HepG2 (cell line): ENCODE measurements at regions not wholly inside any gene's neighbourhood (a gene's known extent, or its start where the extent isn't known, plus 50 kb on each side); places are given as distances from the start of the nearest gene placed in this dataset.

ENCODE experiments used
- ASH2L ChIP-seq: fragments of 300-600, 200-600 bp; sonication (generic); IDR thresholded peaks from 2 replicates; pipeline ENCODE4 v1.7.0; 2017; ENCODE audit warnings: low read depth, mild to moderate bottlenecking, moderate library complexity, mixed read lengths, low read length; ENCODE audit not compliant: insufficient read length
- CCDC6 ChIP-seq: sonication (generic); formaldehyde crosslinking; IDR thresholded peaks from 2 replicates; pipeline ENCODE4 v1.8.1; 2022; ENCODE audit warnings: mild to moderate bottlenecking, missing genetic modification reagents, moderate library complexity
- CHD4 ChIP-seq: fragments of 200-600 bp; sonication (generic); IDR thresholded peaks from 2 replicates; pipeline ENCODE4 v1.7.0; 2017; ENCODE audit warnings: mild to moderate bottlenecking, low read length, borderline replicate concordance
- GABPB1 ChIP-seq: IDR thresholded peaks from 2 replicates; pipeline ENCODE4 v1.6.1; 2016; ENCODE audit warnings: mild to moderate bottlenecking, missing genetic modification reagents, moderate library complexity, missing compliant biosample characterization
- KDM5A ChIP-seq: fragments of 200-600 bp; sonication (generic); IDR thresholded peaks from 2 replicates; pipeline ENCODE4 v1.7.0; 2018; ENCODE audit warnings: antibody characterized with exemption, mild to moderate bottlenecking, low read length, borderline replicate concordance
- MIER3 ChIP-seq: IDR thresholded peaks from 2 replicates; pipeline ENCODE4 v1.6.1; 2016; ENCODE audit warnings: missing compliant biosample characterization, borderline replicate concordance
- MYC ChIP-seq: sonication (generic); formaldehyde crosslinking; IDR thresholded peaks from 2 replicates; pipeline ENCODE4 v1.9.0; 2021; ENCODE audit warnings: missing genetic modification reagents, borderline replicate concordance
- NFE2 ChIP-seq: sonication (generic); formaldehyde crosslinking; IDR thresholded peaks from 2 replicates; pipeline ENCODE4 v1.4.0; 2020; ENCODE audit warnings: missing genetic modification reagents
- POLR2AphosphoS5 ChIP-seq: IDR thresholded peaks from 2 replicates; pipeline ENCODE4 v1.6.1; 2012; ENCODE audit warnings: low read depth, low read length
- RBFOX2 ChIP-seq: fragments of 200-400 bp; formaldehyde crosslinking; IDR thresholded peaks from 2 replicates; pipeline ENCODE4 v1.6.1; 2017; ENCODE audit warnings: low read depth, mild to moderate bottlenecking, low read length
- SIN3A ChIP-seq: IDR thresholded peaks from 2 replicates; pipeline ENCODE4 v1.6.1; 2011; ENCODE audit warnings: low read depth, mild to moderate bottlenecking, control low read depth, low read length, borderline replicate concordance
- STAG1 ChIP-seq: sonication (generic); formaldehyde crosslinking; IDR thresholded peaks from 2 replicates; pipeline ENCODE4 v1.4.0; 2020; ENCODE audit warnings: missing genetic modification reagents
- U2AF1 ChIP-seq: fragments of 200-400 bp; formaldehyde crosslinking; optimal IDR thresholded peaks from 2 replicates; pipeline ENCODE3; 2017; ENCODE audit warnings: mild to moderate bottlenecking, low read depth, low read length
- ZBTB37 ChIP-seq: sonication (generic); formaldehyde crosslinking; IDR thresholded peaks from 2 replicates; pipeline ENCODE4 v1.4.0; 2020; ENCODE audit warnings: mild to moderate bottlenecking, missing genetic modification reagents
- ZNF414 ChIP-seq: sonication (generic); formaldehyde crosslinking; IDR thresholded peaks from 2 replicates; pipeline ENCODE4 v1.5.0; 2020; ENCODE audit warnings: missing genetic modification reagents
- ZNF484 ChIP-seq: sonication (generic); formaldehyde crosslinking; IDR thresholded peaks from 2 replicates; pipeline ENCODE4 v1.5.1; 2020; ENCODE audit warnings: mild to moderate bottlenecking, low read depth, missing genetic modification reagents, borderline replicate concordance
- ZNF644 ChIP-seq: IDR thresholded peaks from 2 replicates; pipeline ENCODE4 v1.6.1; 2016; ENCODE audit warnings: low read depth
- ZNF652 ChIP-seq: IDR thresholded peaks from 2 replicates; pipeline ENCODE4 v1.6.1; 2016; ENCODE audit warnings: low read depth, borderline replicate concordance
- ZNF709 ChIP-seq: sonication (generic); formaldehyde crosslinking; IDR thresholded peaks from 2 replicates; pipeline ENCODE4 v1.5.0; 2020; ENCODE audit warnings: mild to moderate bottlenecking, missing genetic modification reagents
- ZNF710 ChIP-seq: sonication (generic); formaldehyde crosslinking; IDR thresholded peaks from 2 replicates; pipeline ENCODE4 v1.5.0; 2020; ENCODE audit warnings: mild to moderate bottlenecking, missing genetic modification reagents, borderline replicate concordance
- ZNF737 ChIP-seq: sonication (generic); formaldehyde crosslinking; IDR thresholded peaks from 2 replicates; pipeline ENCODE4 v1.5.0; 2020; ENCODE audit warnings: missing genetic modification reagents, mild to moderate bottlenecking, borderline replicate concordance
- ZNF781 ChIP-seq: sonication (generic); formaldehyde crosslinking; IDR thresholded peaks from 2 replicates; pipeline ENCODE4 v1.5.1; 2020; ENCODE audit warnings: borderline replicate concordance, mild to moderate bottlenecking, missing genetic modification reagents; ENCODE audit errors: not compliant biosample characterization
- TF ChIP-seq, protein P1 (sequence below): sonication (generic); formaldehyde crosslinking; IDR thresholded peaks from 2 replicates; pipeline ENCODE4 v1.4.0; 2020; ENCODE audit warnings: missing genetic modification reagents

DNA sequence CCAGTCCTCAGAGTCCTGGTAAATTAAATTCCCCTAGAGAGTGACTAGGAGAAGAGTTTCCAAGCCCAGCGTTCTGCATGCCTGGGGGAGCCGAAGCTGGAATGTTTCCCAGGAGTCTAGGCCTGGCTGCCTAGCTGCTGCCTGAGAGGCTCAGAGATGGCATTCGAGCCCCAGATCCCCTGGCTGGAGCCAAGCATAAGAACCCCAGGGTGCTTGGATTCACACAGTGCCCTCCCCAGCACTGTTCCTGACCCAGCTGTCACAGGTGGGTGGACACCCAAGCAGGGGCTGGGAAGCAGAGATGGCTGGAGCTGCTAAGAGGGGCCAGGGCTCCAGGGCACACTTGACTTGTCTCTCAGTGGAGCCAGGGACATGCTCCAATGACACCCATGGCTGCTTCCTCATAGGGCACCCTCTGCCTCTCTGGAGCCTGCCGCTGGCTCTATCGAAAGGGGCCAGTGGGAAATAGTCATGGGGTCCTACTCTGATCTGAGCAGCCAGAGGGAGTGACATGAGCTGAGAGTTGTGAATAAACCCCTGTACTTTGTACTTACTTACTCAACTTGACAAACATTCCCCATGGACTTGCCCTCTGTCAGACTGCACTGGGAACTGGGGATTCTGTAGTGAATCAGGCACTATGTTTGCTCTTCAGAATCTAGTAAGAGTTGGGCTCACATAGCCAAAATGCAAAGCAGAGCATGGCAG is 62.6 kb upstream of the XPA start (continued):
- TF ChIP-seq ZNF781 (CRISPR knock-in tag) (no peak), STAG1 (CRISPR knock-in tag) (no peak), KDM5A (no peak), U2AF1 (no peak), ZNF652 (CRISPR knock-in tag) (no peak), ZNF710 (CRISPR knock-in tag) (peak; percentile 79; the same call in 1 of the 2 replicates), MIER3 (peak; percentile 40; the same call in 1 of the 2 replicates), ASH2L (no peak), SIN3A (no peak), ZNF709 (no peak), POLR2AphosphoS5 (0 out of 2 replicates have a peak, but pooled peaks have one; percentile 34), NFE2 (CRISPR knock-in tag) (no peak), ZNF644 (CRISPR knock-in tag) (peak; percentile 91), CHD4 (no peak), GABPB1 (no peak), ZNF737 (CRISPR knock-in tag) (no peak), ZNF484 (CRISPR knock-in tag) (no peak), ZNF414 (no peak), RBFOX2 (no peak), MYC (CRISPR knock-in tag) (no peak), CCDC6 (CRISPR knock-in tag) (peak; percentile 70; the same call in 1 of the 2 replicates), ZBTB37 (CRISPR knock-in tag) (no peak)
- TF ChIP-seq, protein P1, sequence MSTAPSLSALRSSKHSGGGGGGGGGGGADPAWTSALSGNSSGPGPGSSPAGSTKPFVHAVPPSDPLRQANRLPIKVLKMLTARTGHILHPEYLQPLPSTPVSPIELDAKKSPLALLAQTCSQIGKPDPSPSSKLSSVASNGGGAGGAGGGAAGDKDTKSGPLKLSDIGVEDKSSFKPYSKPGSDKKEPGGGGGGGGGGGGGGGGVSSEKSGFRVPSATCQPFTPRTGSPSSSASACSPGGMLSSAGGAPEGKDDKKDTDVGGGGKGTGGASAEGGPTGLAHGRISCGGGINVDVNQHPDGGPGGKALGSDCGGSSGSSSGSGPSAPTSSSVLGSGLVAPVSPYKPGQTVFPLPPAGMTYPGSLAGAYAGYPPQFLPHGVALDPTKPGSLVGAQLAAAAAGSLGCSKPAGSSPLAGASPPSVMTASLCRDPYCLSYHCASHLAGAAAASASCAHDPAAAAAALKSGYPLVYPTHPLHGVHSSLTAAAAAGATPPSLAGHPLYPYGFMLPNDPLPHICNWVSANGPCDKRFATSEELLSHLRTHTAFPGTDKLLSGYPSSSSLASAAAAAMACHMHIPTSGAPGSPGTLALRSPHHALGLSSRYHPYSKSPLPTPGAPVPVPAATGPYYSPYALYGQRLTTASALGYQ (CRISPR knock-in tag) = no peak
